Mesenchymal stem cell (in vitro differentiated cells and primary cell): ENCODE measurements at regions not wholly inside any gene's neighbourhood (a gene's known extent, or its start where the extent isn't known, plus 50 kb on each side); places are given as distances from the start of the nearest gene placed in this dataset.
A peak's percentile ranks its signal among the peaks of the same experiment; 100 is the strongest.
"Not testable (repeated sequence)": the region's sequence is repeated elsewhere in the genome, so short reads cannot be mapped to it uniquely, and the experiment has no call there.

Source experiments
- DNase-seq: peaks from one replicate; pipeline ENCODE4 v3.0.0-alpha.2; 2013
- H2AFZ ChIP-seq: one replicate; pipeline ENCODE4 v1.6.1; 2013; ENCODE audit warnings: low read depth, mild to moderate bottlenecking, control low read depth, inconsistent platforms, low read length, moderate library complexity
- H2AK5ac ChIP-seq: 2 replicates; pipeline ENCODE4 v1.6.1; 2013; ENCODE audit warnings: low read length, moderate library complexity, mild to moderate bottlenecking, inconsistent platforms; ENCODE audit not compliant: severe bottlenecking
- H2BK120ac ChIP-seq: one replicate; pipeline ENCODE4 v1.6.1; 2013; ENCODE audit warnings: low read depth, mild to moderate bottlenecking, inconsistent platforms, low read length, moderate library complexity
- H2BK12ac ChIP-seq, 2 experiments: one replicate each; pipeline ENCODE4 v1.6.1; 2013; ENCODE audit warnings: inconsistent platforms in 2 of 2, low read length in 2 of 2, mild to moderate bottlenecking in 2 of 2, moderate library complexity in 2 of 2, control low read depth in 1 of 2
- H2BK15ac ChIP-seq: one replicate; pipeline ENCODE4 v1.6.1; 2013; ENCODE audit warnings: mild to moderate bottlenecking, low read depth, inconsistent platforms; ENCODE audit not compliant: poor library complexity, severe bottlenecking
- H2BK5ac ChIP-seq: 2 replicates; pipeline ENCODE4 v1.6.1; 2013; ENCODE audit warnings: low read depth, mild to moderate bottlenecking, low read length, control low read depth, inconsistent platforms; ENCODE audit not compliant: poor library complexity, severe bottlenecking
- H3K14ac ChIP-seq, 2 experiments: one replicate each; pipeline ENCODE4 v1.6.1; 2013; ENCODE audit warnings: inconsistent platforms in 2 of 2, low read length in 2 of 2, control low read depth in 1 of 2, mild to moderate bottlenecking in 1 of 2, moderate library complexity in 1 of 2
- H3K18ac ChIP-seq, 2 experiments: one replicate each; pipeline ENCODE4 v1.6.1; 2013; ENCODE audit warnings: inconsistent platforms in 2 of 2, low read length in 2 of 2, control low read depth in 1 of 2, low read depth in 1 of 2, mild to moderate bottlenecking in 1 of 2
- H3K23ac ChIP-seq, 2 experiments: one replicate each; pipeline ENCODE4 v1.6.1; 2013; ENCODE audit warnings: inconsistent platforms in 2 of 2, low read length in 2 of 2, mild to moderate bottlenecking in 2 of 2, moderate library complexity in 2 of 2, control low read depth in 1 of 2
- H3K27ac ChIP-seq: 2 replicates; pipeline ENCODE4 v1.5.1; 2013; ENCODE audit warnings: mild to moderate bottlenecking, moderate library complexity, low read length, control low read depth, inconsistent platforms; ENCODE audit not compliant: poor library complexity, severe bottlenecking
- H3K27me3 ChIP-seq, 2 experiments: 2 replicates each; pipeline versions ENCODE4 v1.6.1 to v1.7.0; 2013; ENCODE audit warnings: low read length in 2 of 2, mild to moderate bottlenecking in 2 of 2, moderate library complexity in 2 of 2, control low read depth in 1 of 2, inconsistent platforms in 1 of 2; ENCODE audit not compliant: control insufficient read depth in 1 of 2, insufficient read depth in 1 of 2
- H3K36me3 ChIP-seq, 2 experiments: 2 replicates each; pipeline versions ENCODE4 v1.6.1 to v1.7.0; 2013; ENCODE audit warnings: low read length in 2 of 2, control low read depth in 1 of 2, inconsistent platforms in 1 of 2, low read depth in 1 of 2, mild to moderate bottlenecking in 1 of 2; ENCODE audit not compliant: insufficient read depth in 2 of 2, control insufficient read depth in 1 of 2
- H3K4ac ChIP-seq, 2 experiments: one replicate each; pipeline ENCODE4 v1.6.1; 2013; ENCODE audit warnings: inconsistent platforms in 2 of 2, low read length in 2 of 2, mild to moderate bottlenecking in 2 of 2, moderate library complexity in 2 of 2, control low read depth in 1 of 2, low read depth in 1 of 2
- H3K4me1 ChIP-seq: 2 replicates; pipeline ENCODE4 v1.6.1; 2013; ENCODE audit warnings: low read depth, low read length, control low read depth; ENCODE audit not compliant: control insufficient read depth, insufficient read depth
- H3K4me2 ChIP-seq: 2 replicates; pipeline ENCODE4 v1.6.1; 2013; ENCODE audit warnings: low read length, mild to moderate bottlenecking, inconsistent platforms; ENCODE audit not compliant: poor library complexity, severe bottlenecking
- H3K4me3 ChIP-seq, 2 experiments: 2 replicates each; pipeline versions ENCODE4 v1.5.1 to v1.7.0; 2013; ENCODE audit warnings: low read length in 2 of 2, mild to moderate bottlenecking in 2 of 2, control low read depth in 1 of 2, low read depth in 1 of 2; ENCODE audit not compliant: insufficient read depth in 1 of 2
- H3K79me1 ChIP-seq: replicated peaks from 2 replicates; pipeline ENCODE4 v1.6.1; 2013; ENCODE audit warnings: mild to moderate bottlenecking, control low read depth, low read length, inconsistent platforms; ENCODE audit not compliant: poor library complexity, severe bottlenecking
- H3K9ac ChIP-seq: 2 replicates; pipeline ENCODE4 v1.7.0; 2013; ENCODE audit warnings: mild to moderate bottlenecking, low read length, moderate library complexity
- H3K9me3 ChIP-seq: 2 replicates; pipeline ENCODE4 v1.7.0; 2013; ENCODE audit warnings: mild to moderate bottlenecking, low read length; ENCODE audit not compliant: control insufficient read depth
- H4K8ac ChIP-seq: one replicate; pipeline ENCODE4 v1.6.1; 2013; ENCODE audit warnings: inconsistent platforms, mild to moderate bottlenecking, low read length, moderate library complexity
- H4K91ac ChIP-seq: one replicate; pipeline ENCODE4 v1.6.1; 2013; ENCODE audit warnings: mild to moderate bottlenecking, low read length, inconsistent platforms
- whole genome bisulfite sequencing: methylation state at CpG from one replicate; pipeline ENCODE4 v1.1.7; 2013; ENCODE audit warnings: mixed read lengths; 5-methylcytosine and 5-hydroxymethylcytosine counted together

DNA sequence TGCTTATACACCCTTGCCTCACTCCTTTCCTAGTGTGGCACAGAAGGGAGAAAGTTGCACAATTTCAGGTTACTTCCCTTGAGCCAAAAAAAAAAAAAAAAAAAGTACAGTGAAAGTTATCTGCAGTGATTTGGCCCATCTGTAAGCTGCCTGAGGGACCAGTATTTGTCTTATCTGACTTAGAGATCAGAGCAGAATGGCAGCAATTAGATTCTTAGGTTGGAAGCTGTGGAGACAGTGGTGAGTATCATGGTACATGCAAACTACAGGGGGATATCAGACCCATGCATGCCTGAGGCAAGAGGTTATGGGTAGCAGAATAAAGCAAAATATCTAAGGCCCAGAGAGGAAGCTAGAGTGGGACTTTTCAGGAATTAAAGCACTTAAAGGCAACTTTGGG, 1070.7 kb upstream of the NOVA1 start:
- Histone ChIP-seq H3K4ac (no peak overlapping the region), H3K9ac (no peak overlapping the region), H4K91ac (no peak overlapping the region), H3K14ac (no peak overlapping the region), H3K4me3 (no peak overlapping the region), H3K18ac (no peak overlapping the region), H2BK5ac (no peak overlapping the region), H2BK120ac (no peak overlapping the region), H3K27me3 (no peaks in the 10 kb centered on the region), H3K23ac (no peak overlapping the region), H2AK5ac (no peak overlapping the region), H2BK15ac (no peak overlapping the region), H3K36me3 (no peaks in the 10 kb centered on the region), H3K4me1 (no peaks in the 10 kb centered on the region), H3K27ac (no peak overlapping the region), H3K4me2 (no peak overlapping the region), H3K79me1 (no peaks in the 10 kb centered on the region), H2AFZ (no peak overlapping the region), H3K9me3 (peaks cover 14% of the 10 kb centered on the region), H4K8ac (no peak overlapping the region), H2BK12ac (no peak overlapping the region)
- DNase-seq: peak; percentile 0

DNA sequence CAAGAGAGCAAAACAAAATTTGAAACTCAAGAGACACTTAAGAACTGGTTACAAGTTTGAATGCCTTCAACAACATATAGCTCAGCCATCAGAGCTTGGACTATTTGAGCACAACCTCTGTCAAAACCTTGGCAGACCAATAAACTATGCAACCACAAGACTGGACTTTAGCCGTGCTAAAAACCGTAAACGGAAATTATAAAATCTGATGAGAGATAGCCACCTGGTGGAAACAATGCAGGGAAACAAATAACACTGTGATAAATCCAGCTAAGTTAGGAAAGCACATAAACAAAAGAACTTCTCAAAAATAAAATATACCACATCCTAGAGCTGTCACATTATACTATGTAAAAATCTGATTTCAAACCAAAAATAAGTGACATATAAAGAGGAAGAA, 1074.2 kb upstream of the NOVA1 start:
- DNase-seq: peak; percentile 65
- Histone ChIP-seq H4K8ac (no peak overlapping the region), H2BK15ac (no peak overlapping the region), H3K27ac (no peak overlapping the region), H3K4me3 (no peak overlapping the region), H2BK5ac (no peak overlapping the region), H2BK12ac (no peak overlapping the region), H3K4me1 (no peaks in the 10 kb centered on the region), H3K79me1 (no peaks in the 10 kb centered on the region), H3K36me3 (no peaks in the 10 kb centered on the region), H4K91ac (no peak overlapping the region), H2AFZ (no peak overlapping the region), H3K4me2 (no peak overlapping the region), H3K4ac (no peak overlapping the region), H3K23ac (no peak overlapping the region), H3K18ac (no peak overlapping the region), H3K9me3 (peaks cover 4% of the 10 kb centered on the region), H3K14ac (no peak overlapping the region), H2BK120ac (no peak overlapping the region), H3K27me3 (no peaks in the 10 kb centered on the region), H3K9ac (no peak overlapping the region), H2AK5ac (no peak overlapping the region)
- WGBS: 68% methylated on average over 3 of the region's 3 CpGs

DNA sequence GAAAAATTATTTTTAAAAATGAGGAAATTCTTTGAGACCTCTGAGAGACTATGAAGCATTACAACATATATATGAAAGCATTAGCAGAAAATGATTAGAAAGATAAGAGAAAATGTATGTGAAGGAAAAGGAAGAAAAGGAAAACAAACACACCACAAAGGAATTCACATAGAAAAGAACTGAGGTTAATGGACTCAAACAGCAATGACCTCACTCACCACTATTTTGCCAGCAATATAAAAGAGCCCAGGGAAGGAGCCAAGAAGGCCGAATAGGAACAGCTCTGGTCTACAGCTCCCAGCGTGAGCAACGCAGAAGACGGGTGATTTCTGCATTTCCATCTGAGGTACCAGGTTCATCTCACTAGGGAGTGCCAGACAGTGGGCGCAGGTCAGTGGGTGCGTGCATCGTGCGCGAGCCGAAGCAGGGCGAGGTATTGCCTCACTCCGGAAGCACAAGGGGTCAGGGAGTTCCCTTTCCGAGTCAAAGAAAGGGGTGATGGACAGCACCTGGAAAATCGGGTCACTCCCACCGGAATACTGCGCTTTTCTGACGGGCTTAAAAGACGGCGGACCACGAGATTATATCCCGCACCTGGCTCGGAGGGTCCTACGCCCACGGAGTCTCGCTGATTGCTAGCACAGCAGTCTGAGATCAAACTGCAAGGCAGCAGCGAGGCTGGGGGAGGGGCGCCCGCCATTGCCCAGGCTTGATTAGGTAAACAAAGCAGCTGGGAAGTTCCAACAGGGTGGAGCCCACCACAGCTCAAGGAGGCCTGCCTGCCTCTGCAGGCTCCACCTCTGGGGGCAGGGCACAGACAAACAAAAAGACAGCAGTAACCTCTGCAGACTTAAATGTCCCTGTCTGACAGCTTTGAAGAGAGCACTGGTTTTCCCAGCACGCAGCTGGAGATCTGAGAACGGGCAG, 1075.2 kb upstream of the NOVA1 start:
- not testable (repeated sequence) for H3K4ac ChIP-seq, H3K4me2 ChIP-seq, H3K27me3 ChIP-seq, H4K8ac ChIP-seq, H2BK120ac ChIP-seq, H3K79me1 ChIP-seq, H3K14ac ChIP-seq, H3K9ac ChIP-seq, H3K9me3 ChIP-seq, H2BK15ac ChIP-seq, H3K4me1 ChIP-seq, H3K27ac ChIP-seq, H2AFZ ChIP-seq, H3K23ac ChIP-seq, H2AK5ac ChIP-seq, H2BK12ac ChIP-seq, H2BK5ac ChIP-seq, H4K91ac ChIP-seq, H3K18ac ChIP-seq, H3K4me3 ChIP-seq, H3K36me3 ChIP-seq
- peak; percentile 69 for DNase-seq
- WGBS: 49% methylated on average over 25 of the region's 30 CpGs

DNA sequence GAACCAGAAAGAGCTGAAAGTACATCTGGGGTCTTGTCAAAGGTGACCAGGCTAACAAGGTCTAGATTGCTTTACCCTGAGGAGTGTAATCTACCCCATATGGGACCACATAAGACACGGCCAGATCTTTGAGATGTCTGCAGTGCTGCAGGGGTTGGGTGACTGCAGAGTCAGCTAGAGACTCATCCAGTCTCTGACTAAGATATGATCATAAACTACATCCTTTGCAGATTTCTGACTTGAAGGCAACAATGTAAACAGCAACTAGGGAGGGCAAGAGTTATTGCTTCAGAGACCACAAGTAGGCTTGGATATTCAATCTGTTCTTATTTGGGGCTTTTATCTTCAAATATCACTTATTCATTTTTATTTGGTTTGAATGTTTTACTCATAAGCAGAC, 1080.5 kb upstream of the FOXG1 start:
- Histone ChIP-seq H3K79me1 (no peaks in the 10 kb centered on the region), H3K9me3 (peaks cover 5% of the 10 kb centered on the region), H2BK12ac (no peak overlapping the region), H3K23ac (no peak overlapping the region), H3K27ac (no peak overlapping the region), H4K8ac (no peak overlapping the region), H2BK120ac (no peak overlapping the region), H2BK5ac (no peak overlapping the region), H3K14ac (no peak overlapping the region), H3K4ac (no peak overlapping the region), H3K27me3 (no peaks in the 10 kb centered on the region), H3K4me3 (no peak overlapping the region), H3K18ac (no peak overlapping the region), H3K9ac (no peak overlapping the region), H3K4me1 (no peaks in the 10 kb centered on the region), H4K91ac (no peak overlapping the region), H3K36me3 (no peaks in the 10 kb centered on the region), H2AK5ac (no peak overlapping the region), H2AFZ (no peak overlapping the region), H2BK15ac (no peak overlapping the region), H3K4me2 (no peak overlapping the region)
- WGBS: 43% methylated on average over 1 of the region's 1 CpG
- no peak for DNase-seq
